ENCODE measurements at regions not wholly inside any gene's neighbourhood (a gene's known extent, or its start where the extent isn't known, plus 50 kb on each side); places are given as distances from the start of the nearest gene placed in this dataset.

GRCh38 chr5:14922456-14922855 is 50.9 kb upstream of the ANKH start:
- H3K27me3 ChIP-seq (ENCODE audit: control insufficient read depth, extremely low read depth, insufficient read depth, low read length), result no peaks in the 10 kb centered on the region
- no peak overlapping the region for H3K4me3 ChIP-seq (ENCODE audit: control insufficient read depth in 2 of 3, extremely low read depth in 1 of 3, insufficient read depth in 2 of 3, low read depth in 1 of 3, low read length in 3 of 3)
- H3K79me2 ChIP-seq (ENCODE audit: control insufficient read depth, insufficient read depth, low read length), result no peaks in the 10 kb centered on the region
- H3K4me2 ChIP-seq (ENCODE audit: control insufficient read depth, extremely low read depth, insufficient read depth, low read depth, low read length), result no peak overlapping the region
- H2AFZ ChIP-seq (ENCODE audit: control insufficient read depth, low read length), result no peak overlapping the region
- H3K9me1 ChIP-seq (ENCODE audit: control insufficient read depth, extremely low read depth, insufficient read depth, low read length), result no peaks in the 10 kb centered on the region
- no peaks in the 10 kb centered on the region for H3K4me1 ChIP-seq (ENCODE audit: control insufficient read depth, extremely low read depth, insufficient read depth, low read length)
- no peak for FAIRE-seq
- no peaks in the 10 kb centered on the region for H4K20me1 ChIP-seq (ENCODE audit: control insufficient read depth, extremely low read depth, insufficient read depth, low read length)
- TF ChIP-seq EZH2 (IDR thresholded peaks at IDR 0.05; ENCODE audit: low read length) (no peak), CTCF (optimal IDR thresholded peaks at IDR 0.05 in 1 of 3, IDR thresholded peaks at IDR 0.05 in 1 of 3, conservative IDR thresholded peaks at IDR 0.05 in 1 of 3; ENCODE audit: extremely low read depth in 1 of 3, insufficient read depth in 2 of 3, low read length in 3 of 3) (no peak)
- no peak overlapping the region for H3K9ac ChIP-seq (ENCODE audit: control insufficient read depth, extremely low read depth, insufficient read depth, low read length)
- DNase-seq (ENCODE audit: low read depth, low spot score), result no peak
- no peak overlapping the region for H3K27ac ChIP-seq (ENCODE audit: control insufficient read depth, insufficient read depth, low read length)
- H3K36me3 ChIP-seq (ENCODE audit: control insufficient read depth in 2 of 2, extremely low read depth in 1 of 2, insufficient read depth in 2 of 2, low read length in 2 of 2), result no peaks in the 10 kb centered on the region
- dilution Hi-C loops (cut with MboI; ENCODE audit: extremely low pct_ligation_motif_present, low sequenced_read_pairs), result no loop called here
- H3K9me3 ChIP-seq (ENCODE audit: control insufficient read depth, low read depth, low read length), result no peaks in the 10 kb centered on the region

Small RNAs in the stretch of these regions (small RNA-seq; reads per million reads assigned to genes)
- gene RF00096 (ENCODE audit: insufficient read length in 3 of 3, low read depth in 3 of 3, low replicate concordance in 1 of 3), result 0 reads per million in 3 experiments
